Anterior cingulate cortex (tissue), 58 donors: ENCODE measurements at regions not wholly inside any gene's neighbourhood (a gene's known extent, or its start where the extent isn't known, plus 50 kb on each side); places are given as distances from the start of the nearest gene placed in this dataset.

Experiments used
- DNase-seq, 58 donors: peaks; one replicate each; lab custom pipeline; 2025; lab: John Stamatoyannopoulos, UW

DNA sequence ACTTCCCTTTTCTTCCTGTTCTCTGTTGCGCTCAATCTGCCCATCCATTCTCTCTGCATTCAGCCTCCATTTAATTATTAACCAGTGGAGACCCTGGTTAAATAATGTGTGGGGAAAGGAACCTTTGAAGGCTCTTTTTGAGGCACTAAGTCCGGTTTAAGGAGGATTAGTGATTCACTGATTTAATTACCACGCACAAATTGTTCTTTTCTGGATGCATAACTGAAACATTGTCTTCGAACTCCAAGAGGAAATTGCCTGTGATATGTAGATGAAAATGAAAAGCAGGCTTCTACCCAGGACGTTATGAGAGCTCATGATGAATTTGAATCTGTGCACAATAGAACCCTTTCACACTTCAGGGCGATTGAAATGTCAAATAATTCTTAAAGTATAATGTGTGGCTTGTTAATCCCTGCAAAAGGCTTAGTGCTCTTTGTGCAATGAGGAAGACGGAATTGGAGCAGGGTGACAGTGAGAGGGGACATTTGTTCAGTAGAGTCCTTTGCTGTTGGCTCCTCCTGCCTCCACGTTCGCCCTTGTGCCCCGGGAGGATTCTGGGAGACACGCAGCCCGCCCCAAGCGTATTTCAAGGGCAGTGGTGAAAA is 51.1 kb upstream of the ZNF236 start:
- peak in 1 of 58 donors; percentile 17 for DNase-seq

DNA sequence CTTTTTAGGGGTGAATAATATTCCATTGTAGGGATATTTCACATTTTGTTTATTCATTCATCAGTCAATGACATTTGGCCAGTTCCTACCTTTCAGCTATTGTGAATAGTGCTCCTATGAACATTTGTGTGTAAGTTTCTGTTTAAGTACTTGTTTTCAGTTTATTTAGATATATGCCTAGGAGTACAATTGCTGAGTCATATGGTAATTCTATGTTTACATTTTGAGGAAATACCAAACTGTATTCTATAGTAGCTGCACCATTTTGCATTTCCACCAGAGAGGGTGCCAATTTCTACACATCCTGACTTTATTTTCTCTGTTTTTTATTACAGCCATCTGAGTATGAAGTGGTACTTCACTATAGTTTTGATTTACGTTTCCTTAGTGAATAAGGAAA is 54.4 kb upstream of the ZNF236 start:
- no peak for DNase-seq

DNA sequence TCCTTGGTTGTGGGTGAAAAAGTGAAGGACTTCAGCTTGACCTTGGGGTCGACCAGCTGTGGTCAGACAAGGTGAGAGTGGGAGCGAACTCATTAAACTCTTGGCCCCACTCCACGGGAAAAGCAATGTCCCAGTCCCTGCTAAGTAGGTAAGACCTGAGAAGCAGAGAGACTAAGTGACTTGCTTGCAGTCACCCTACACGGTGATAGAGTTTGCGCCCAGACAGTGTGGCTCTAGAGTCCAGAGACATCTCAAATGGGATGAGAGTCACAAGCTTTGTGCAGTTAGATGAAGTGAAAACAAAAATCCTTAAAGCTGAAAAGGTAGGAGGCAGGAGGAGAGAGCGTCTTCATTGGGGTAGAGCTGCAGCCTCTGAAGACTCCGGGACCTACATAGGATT is 55.9 kb upstream of the ZNF236 start:
- DNase-seq = no peak

DNA sequence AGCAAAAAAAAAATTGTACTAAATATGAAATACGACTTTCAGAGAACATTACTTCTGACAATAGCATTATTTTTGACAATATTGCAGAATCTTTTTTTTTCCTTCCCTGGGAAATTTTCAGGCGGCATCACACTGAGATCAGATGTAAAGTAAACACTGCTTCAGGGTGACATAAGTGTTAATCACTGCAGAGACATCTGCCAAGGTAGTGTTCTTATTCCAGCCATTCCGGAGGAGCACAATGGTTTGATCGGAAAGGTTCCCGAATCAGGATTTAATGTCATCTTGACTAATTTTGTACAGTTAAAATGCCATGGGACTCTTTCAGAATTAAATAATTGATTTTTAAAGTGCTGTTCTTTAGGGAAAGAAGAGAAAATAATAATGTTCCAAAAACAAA is 56.7 kb upstream of the ZNF236 start:
- DNase-seq = peak in 1 of 58 donors; percentile 10

DNA sequence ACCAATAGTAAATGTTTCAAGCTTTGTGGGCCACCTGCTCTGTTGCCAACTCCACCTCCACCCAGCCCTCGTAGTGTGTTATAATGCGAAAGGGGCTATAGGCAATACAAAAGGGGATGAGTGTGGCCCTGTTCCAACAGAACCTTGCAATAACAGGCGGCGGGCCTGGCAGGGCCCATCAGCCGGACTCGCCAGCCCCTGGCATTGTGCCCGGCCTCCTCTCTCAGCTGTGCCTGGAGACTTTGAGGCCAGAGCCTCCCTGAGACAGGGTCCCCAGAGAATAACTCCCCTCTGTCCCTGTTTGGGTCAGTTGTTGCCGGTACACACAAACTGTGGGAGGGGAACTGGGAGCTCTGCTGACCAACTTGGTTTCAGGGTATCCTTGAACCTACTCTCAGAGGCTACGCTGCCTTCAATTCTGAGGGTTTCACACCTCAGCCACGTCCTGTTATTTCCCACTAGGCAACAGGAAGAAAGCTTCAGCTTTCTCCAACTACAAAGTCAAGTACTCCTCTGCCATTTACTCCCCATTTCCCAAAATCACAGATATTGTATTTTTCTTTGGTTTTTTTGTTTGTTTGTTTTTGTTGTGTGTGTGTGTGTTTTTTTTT is 58.0 kb upstream of the ZNF236 start:
- DNase-seq = peak in 7 of 58 donors; percentile 5 to 66 (median 15)

DNA sequence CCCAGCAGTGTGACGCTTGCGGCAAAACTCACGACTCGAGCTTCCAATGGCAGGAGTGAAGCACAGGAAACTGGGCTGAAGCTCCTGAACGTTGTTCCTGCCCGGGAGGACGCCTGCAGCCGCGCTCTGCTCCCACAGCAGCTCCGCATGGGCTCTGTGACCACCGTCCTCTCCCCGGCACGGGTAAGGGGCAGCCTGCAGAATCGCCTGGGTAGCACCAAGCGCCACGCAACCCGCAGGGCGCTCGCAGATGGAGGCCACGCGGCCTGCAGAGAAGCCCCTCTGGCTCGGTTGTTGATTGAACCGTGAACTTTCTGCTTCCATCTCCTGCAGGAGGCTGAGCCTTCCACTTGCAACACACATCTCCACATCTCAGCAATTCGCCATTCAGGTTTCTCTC is 63.3 kb upstream of the ZNF236 start:
- no peak for DNase-seq

DNA sequence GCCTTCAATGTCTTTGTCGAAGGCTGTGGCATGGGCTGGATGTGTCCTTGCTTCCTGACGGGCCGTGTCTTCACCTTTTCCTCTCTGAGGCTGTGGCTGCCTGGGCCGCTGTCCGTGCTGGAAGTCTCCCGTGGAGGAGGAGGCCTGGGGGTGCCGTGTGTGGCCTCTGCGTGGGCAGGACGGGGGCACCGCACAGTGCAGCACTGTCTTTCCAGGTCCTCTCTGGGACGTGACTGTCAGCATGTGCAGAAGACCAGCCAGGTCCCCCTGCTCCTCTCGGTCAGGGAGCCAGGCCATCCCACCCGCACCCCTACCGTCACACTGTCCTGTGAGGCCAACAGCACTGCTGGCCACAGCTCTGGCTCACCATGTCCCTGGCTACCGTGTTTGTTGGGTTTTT is 64.4 kb upstream of the ZNF236 start:
- DNase-seq = no peak

DNA sequence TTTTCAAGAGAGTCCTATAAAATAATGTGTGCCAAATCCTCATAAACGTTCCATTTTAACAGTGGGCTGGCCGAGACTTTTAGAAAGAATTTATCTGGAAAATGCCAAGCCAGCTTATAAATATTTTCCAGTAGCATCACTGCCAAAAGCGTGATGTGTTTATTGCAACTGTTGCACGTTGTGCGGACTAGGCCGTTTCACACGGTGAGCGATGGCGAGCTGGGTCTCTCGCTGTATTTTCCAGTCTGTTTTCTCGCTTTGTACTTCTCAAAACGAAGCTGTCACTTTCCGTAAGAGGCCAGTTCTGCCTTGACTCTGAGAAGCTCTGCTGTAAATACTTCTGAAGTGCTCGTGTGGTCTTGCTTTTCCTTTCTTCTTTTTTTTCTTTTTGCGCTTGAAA is 65.0 kb upstream of the ZNF236 start:
- no peak for DNase-seq

DNA sequence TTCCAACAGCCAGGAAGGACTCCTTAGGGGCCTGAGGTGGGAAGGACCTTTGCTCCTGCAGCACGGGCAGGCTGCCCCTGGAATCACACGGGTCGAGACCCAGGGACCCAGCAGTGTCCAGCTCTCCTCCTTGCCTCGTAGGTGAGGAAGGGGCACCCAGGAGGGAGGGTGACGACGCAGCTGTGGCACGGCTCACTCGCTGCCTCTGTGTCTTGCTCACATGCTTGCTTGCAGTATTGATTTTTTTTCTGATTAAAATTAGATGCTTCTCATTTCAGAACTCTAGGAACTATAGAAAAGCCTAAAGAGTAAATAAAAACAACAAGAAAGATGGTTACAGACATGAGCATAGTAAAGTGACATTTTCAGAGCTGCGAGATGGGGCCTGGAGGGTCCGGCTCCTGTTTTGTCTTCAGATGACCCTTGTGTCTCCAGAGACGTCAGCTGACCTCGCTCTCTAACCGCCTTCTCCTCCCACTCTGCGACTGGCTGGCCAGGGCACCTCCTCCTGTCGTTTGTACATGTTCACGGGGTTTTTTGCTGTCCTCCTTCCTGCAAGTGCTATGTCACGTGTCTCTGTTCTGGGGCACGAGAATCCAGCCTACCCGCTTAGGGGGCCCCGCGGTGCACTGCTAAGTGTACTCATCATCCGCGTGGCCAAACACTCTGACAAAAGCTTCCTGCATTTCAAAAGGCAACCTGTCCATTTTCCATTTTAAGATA is 65.7 kb upstream of the ZNF236 start:
- peak in 2 of 58 donors; percentile 17 to 27 for DNase-seq

DNA sequence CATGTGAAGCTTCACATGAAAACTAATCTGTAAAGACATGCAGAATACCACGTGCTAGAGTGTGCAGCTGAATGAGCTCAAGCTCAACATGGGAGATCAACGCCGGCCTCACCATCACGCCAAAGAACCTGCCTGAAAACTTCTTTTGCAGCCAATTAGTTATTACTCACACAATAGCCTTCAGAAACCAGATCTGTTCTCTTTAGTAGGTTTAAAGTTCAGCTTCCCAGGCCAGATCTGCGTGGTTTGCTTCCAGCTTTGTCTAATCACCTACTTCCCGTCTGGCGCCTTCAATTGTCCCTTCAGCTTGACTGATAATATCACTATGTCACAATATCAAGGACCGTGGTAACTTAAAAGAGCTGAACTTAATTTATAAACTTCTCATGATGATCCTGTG is 68.0 kb upstream of the ZNF236 start:
- no peak for DNase-seq

DNA sequence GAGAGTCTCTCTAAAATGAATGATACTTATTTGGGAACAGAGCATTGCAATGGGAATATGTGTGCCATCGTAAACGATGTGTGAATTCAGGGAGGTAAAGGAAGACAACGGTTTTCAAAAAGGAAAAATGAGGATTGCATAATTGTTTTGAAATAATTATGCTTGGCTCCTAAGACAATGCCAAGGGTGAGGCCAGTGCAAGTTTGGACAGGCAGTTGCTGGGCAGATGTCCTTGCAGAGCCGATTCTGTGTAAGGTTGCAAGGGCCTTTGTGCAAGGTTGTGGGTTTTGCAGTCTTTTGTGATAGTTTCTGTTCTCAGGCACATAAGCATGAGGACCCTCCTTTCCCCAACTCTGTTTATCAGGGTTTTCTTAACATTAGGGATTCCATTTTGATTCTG is 70.0 kb upstream of the ZNF236 start:
- DNase-seq = no peak

DNA sequence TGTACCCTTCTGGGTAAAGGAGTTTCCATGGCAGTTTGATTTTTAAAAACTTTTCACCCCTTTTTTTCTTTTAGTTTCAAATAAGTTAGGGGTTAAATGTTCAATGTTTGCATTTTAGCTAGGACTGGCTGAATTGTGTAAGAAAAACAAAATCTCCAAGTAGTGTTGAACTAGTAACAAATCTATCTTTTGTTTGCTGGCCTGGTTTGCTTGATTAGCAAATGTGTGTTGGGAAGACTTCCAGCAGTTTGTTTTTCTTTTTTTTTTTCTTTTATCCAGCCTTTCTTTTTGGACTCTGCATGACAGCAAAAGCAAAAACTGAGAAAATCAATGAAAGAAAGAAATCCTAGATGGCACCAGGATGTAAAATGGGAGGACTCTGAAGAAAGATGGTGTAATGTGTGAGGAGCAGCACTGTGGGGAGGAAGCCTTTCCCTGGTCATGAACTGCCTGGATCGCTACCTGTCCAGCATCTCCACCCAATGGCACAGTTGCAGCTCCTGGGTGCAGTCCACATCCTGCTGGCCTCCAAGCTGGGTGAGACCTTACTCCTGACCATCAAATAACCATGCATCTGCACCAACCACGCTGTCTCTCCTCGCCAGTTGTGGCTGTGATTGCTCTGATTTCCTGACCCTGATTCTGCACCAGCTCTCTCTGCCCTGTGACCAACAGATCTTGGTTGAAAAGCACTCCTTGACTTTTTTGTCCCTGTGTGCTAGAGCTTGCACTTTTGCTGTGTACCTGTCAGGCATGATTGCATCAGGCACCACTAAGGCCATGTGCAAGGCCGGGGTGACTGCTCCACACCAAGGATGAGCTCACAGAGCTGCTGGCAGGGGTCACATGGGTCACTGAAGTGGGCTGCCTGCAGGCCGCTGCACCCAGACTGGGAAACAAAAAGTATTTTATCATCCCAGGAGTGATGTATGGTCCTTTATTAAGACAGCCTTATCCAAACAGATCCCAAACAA is 71.2 kb upstream of the ZNF236 start:
- no peak for DNase-seq

DNA sequence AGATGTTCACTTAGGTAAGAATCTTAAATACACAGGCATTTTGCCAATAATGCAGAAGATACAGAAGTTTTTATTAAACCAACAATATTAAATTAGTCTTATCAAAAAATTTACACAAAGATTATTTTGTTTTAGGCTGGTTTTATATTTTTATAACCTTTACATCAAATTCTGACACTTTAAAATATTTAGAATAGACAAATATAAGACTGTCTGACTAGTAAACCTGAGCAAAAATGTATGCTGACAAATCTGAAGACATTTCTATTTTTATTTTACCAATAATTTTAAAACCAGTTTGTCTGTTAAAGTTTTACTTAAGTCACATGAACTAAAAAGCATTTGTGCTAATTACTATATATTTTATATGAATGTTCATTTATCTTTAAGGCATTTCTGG is 72.1 kb upstream of the ZNF236 start:
- DNase-seq = no peak

DNA sequence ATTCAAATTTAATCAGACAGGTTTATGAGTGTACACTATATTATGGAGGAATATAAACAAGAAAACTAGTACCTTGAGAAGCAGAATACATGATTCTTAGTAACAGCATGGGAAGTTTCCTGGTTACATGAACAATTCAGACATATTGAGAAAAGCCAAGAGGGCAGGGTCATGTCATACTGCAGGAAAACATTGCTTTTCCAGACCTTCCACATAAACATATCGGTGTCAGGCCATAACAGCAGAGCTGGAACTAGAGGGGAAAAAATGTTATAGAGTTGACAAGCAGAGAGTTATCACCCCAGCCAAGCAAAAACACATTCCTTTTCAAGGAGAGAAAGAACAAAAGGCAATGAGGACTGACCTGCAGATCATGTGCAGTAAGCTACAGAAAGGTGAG is 74.7 kb upstream of the ZNF236 start:
- no peak for DNase-seq

DNA sequence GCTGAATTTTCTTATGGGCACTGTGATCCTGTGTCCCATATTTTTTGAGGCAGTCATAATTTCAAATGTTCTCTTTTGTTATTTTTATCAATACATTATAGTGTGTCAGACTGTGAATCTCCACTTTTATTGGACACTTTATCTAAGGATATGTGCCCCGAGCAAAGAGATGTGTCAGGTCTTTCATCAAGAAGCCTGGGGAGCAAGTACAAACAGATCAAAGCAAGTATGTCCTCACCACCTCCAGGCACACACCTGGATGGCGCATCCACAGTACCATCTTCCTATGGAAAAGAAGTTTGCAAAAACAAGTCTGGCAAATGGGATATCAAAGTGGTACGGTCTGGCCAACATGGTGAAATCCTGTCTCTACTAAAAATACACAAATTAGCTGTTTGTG is 81.0 kb upstream of the ZNF236 start:
- no peak for DNase-seq

DNA sequence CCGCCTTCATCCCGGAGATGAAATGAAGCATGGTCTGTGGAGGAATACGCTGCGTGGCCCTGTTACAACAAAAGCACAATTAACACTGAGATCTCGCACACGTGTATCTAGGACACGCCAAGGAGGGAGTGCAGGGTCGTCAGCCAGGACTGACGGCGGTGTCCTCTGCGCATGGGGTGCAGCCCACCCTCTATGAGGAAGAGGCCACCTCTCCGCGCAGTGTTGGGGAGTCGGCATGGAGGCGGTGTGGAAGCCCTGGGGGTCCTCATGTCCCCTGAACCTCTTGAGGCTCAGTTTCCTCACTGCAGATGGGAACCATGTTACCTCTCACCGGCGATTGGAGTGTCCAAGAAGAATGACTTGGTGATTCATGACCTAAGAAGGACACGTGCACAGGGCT is 86.0 kb upstream of the ZNF236 start:
- DNase-seq = no peak

DNA sequence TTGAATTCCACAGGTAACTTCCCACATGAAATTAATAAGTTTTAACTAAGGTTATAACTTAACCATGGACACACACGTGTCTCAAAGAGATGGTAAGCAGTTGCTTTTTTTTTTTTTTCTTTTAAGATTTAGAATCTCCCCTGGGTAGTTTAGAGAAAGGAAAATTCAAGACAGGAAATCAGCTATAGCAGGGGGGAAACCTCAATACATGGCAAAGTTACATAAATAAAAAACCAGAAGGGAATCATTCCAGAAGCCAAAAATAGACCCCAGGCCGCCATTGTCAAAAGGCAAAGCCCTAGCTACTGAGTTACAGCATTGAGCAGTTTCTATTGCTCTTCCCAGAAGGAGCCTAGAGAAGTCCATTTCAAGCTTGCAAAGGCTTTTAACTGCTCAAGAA is 91.5 kb upstream of the ZNF236 start:
- no peak for DNase-seq

DNA sequence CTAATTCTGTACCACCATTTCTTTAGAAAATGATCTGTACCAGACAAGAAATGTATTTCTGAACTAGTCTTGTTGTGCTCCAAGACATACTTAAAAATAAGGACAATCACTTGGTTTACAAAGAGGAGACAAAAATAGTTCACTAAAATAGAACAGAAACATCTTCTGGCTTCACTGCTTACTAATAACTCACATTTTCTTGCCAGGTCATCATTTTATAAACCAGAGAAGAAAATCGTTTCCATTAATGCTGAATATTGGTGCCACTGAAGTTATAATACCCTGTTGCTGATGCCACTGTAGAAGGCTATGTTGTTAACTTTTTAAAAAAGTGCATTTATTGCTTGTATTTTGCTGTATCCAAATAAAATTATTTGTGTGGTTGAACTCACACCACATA is 94.8 kb upstream of the ZNF236 start:
- DNase-seq = no peak

DNA sequence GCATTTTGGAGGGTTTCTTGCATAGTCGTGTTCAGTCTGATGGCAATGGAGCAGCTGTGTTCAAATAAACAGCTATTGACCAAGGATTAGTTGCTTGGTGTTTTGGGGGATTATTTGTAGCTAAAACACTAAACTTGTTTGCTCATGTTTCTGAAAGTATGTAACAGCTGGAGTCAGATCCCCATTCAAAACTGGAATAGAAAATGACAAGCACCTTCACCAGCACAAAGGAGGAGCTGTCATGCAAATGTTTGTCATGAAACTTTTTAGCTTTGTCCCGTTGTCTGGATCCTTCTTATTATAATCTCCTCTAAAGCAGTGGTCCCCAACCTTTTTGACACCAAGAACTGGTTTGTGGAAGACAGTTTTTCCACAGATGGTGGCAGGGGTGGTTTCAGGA is 96.9 kb upstream of the ZNF236 start:
- no peak for DNase-seq

DNA sequence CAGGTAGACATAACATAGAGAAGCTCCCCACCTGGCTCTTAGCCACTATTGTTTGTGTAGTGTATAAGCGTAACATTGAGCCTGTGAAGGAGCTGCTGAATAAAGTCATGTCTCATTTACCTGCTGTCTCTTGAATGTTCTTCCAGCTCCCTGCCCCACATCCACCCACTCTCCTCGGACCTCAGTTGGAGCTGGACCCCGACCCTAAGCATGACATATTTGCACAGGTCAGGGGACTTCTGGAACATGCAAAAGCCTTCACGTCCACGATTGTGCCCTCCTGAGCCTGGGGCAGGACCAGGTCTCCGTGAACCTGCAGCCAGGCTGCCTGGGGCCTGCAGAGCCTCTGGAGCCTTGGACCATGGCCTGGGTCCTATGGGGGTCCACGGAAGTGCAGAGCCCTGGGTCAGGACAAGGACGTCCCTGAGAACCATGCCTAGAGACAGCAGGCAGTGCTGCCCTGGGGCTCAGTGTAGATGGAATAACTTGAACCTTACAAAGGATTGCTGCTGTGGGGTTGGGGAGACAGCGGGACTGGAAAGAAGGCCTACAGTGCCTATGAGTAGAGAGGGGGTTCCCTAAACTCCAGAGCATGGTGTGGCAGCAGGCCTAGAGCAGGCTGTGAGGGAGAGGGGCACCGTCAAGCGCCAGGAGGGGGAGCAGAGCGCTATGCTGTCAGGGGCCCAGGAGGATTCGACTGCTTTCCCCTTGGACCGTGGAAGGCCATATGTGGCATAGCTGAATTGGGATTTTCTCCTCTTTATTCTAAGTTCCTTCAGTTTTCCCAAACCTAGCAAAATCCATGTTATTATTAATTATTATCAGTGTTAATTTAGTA is 99.9 kb upstream of the ZNF236 start:
- DNase-seq = no peak
